ENCODE measurements at regions not wholly inside any gene's neighbourhood (a gene's known extent, or its start where the extent isn't known, plus 50 kb on each side); places are given as distances from the start of the nearest gene placed in this dataset.

DNA sequence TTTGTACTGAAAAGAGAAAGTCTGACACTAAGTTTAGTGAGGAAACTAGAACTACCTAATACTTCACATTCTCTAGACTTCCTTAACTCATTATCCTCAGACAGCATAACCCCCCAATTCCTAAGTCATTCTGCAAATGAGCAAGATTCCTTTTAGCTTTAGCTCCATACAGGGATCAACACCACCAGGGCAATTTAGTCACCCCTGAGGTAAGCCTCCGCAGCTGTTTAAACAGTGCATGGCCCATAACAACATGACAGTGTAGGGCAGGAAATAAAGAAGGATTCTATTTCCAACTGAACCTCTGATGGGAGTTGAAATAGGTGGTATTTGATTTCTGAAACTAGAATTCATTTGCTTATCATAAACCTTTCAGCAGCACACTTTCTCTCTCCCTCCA is 112.8 kb upstream of the DKK2 start:
- H3K4me3 ChIP-seq (ENCODE audit: low read length), result no peak overlapping the region
- no peaks in the 10 kb centered on the region for H4K20me1 ChIP-seq (ENCODE audit: control insufficient read depth, insufficient read depth, low read depth, low read length)
- no peak overlapping the region for H3K4me2 ChIP-seq (ENCODE audit: low read length)
- no peaks in the 10 kb centered on the region for H3K9me2 ChIP-seq (replicated peaks; ENCODE audit: control insufficient read depth, low read length)
- no peaks in the 10 kb centered on the region for H3K36me3 ChIP-seq (ENCODE audit: control insufficient read depth, low read length)
- H3K79me2 ChIP-seq (ENCODE audit: control insufficient read depth, low read length), result no peaks in the 10 kb centered on the region
- H3F3A ChIP-seq (ENCODE audit: control insufficient read depth, insufficient read depth), result no peaks in the 10 kb centered on the region
- H3K4me1 ChIP-seq (ENCODE audit: control insufficient read depth, low read length), result no peaks in the 10 kb centered on the region
- H3K27ac ChIP-seq (ENCODE audit: low read depth, low read length), result no peak overlapping the region
- TF ChIP-seq EZH2phosphoT487 (IDR thresholded peaks at IDR 0.05; ENCODE audit: borderline replicate concordance, low read length), result no peak
- H3K27me3 ChIP-seq (ENCODE audit: control insufficient read depth, low read length), result no peaks in the 10 kb centered on the region
- no peaks in the 10 kb centered on the region for H3K9me3 ChIP-seq (ENCODE audit: control insufficient read depth, insufficient read depth, low read length)

DNA sequence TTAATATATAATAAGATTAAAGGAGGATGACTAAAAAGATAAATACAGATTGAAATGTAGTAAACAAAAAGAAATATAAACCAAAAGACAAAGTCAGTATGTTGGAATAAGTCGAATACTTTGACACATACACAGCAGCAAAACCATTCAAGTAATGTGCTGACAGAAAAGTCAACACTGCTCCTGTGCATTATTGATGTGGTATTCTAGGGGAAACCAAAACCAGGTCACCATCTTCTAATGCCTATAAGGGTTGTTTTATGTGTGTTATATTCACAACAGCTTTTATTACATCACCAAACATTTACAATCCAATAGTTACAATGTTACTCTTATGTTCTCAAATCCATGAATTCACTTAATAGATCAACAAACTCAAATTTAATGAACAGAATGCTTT is 111.8 kb upstream of the DKK2 start:
- H3K4me3 ChIP-seq (ENCODE audit: low read length), result no peak overlapping the region
- H3K36me3 ChIP-seq (ENCODE audit: control insufficient read depth, low read length), result no peaks in the 10 kb centered on the region
- H4K20me1 ChIP-seq (ENCODE audit: control insufficient read depth, insufficient read depth, low read depth, low read length), result no peaks in the 10 kb centered on the region
- H3K4me1 ChIP-seq (ENCODE audit: control insufficient read depth, low read length), result no peaks in the 10 kb centered on the region
- H3K9me3 ChIP-seq (ENCODE audit: control insufficient read depth, insufficient read depth, low read length), result no peaks in the 10 kb centered on the region
- no peaks in the 10 kb centered on the region for H3K27me3 ChIP-seq (ENCODE audit: control insufficient read depth, low read length)
- no peak overlapping the region for H3K4me2 ChIP-seq (ENCODE audit: low read length)
- H3K27ac ChIP-seq (ENCODE audit: low read depth, low read length), result no peak overlapping the region
- TF ChIP-seq EZH2phosphoT487 (IDR thresholded peaks at IDR 0.05; ENCODE audit: borderline replicate concordance, low read length), result no peak
- TF ChIP-seq, protein P1, sequence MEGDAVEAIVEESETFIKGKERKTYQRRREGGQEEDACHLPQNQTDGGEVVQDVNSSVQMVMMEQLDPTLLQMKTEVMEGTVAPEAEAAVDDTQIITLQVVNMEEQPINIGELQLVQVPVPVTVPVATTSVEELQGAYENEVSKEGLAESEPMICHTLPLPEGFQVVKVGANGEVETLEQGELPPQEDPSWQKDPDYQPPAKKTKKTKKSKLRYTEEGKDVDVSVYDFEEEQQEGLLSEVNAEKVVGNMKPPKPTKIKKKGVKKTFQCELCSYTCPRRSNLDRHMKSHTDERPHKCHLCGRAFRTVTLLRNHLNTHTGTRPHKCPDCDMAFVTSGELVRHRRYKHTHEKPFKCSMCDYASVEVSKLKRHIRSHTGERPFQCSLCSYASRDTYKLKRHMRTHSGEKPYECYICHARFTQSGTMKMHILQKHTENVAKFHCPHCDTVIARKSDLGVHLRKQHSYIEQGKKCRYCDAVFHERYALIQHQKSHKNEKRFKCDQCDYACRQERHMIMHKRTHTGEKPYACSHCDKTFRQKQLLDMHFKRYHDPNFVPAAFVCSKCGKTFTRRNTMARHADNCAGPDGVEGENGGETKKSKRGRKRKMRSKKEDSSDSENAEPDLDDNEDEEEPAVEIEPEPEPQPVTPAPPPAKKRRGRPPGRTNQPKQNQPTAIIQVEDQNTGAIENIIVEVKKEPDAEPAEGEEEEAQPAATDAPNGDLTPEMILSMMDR (IDR thresholded peaks at IDR 0.05; ENCODE audit: low read depth, low read length, poor library complexity, severe bottlenecking), result no peak
- H3F3A ChIP-seq (ENCODE audit: control insufficient read depth, insufficient read depth), result no peaks in the 10 kb centered on the region
- H3K79me2 ChIP-seq (ENCODE audit: control insufficient read depth, low read length), result no peaks in the 10 kb centered on the region
- no peaks in the 10 kb centered on the region for H3K9me2 ChIP-seq (replicated peaks; ENCODE audit: control insufficient read depth, low read length)

DNA sequence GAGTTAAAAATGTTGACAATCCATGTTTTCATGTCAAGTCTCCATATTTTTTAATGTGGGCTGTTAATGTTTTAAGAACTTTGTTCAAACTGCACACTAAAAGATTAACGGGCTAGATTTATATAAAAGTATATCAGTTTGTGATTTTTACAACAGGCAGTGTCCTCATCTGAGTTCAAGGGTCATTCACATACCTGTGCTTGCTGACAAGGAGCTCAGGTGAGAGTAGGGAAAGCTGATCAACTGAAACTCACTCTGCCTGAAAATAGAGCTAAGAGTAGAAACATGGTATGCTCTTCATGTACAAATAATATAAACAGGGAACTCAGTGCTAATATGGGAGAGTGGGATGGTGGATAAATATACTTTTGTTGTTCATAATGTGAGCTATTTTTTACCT is 102.3 kb upstream of the DKK2 start:
- no peak overlapping the region for H3K27ac ChIP-seq (ENCODE audit: low read depth, low read length)
- no peaks in the 10 kb centered on the region for H4K20me1 ChIP-seq (ENCODE audit: control insufficient read depth, insufficient read depth, low read depth, low read length)
- no peaks in the 10 kb centered on the region for H3K9me2 ChIP-seq (replicated peaks; ENCODE audit: control insufficient read depth, low read length)
- no peak overlapping the region for H3K4me3 ChIP-seq (ENCODE audit: low read length)
- H3K9me3 ChIP-seq (ENCODE audit: control insufficient read depth, insufficient read depth, low read length), result no peaks in the 10 kb centered on the region
- no peaks in the 10 kb centered on the region for H3F3A ChIP-seq (ENCODE audit: control insufficient read depth, insufficient read depth)
- H3K79me2 ChIP-seq (ENCODE audit: control insufficient read depth, low read length), result no peaks in the 10 kb centered on the region
- no peaks in the 10 kb centered on the region for H3K27me3 ChIP-seq (ENCODE audit: control insufficient read depth, low read length)
- H3K36me3 ChIP-seq (ENCODE audit: control insufficient read depth, low read length), result no peaks in the 10 kb centered on the region
- TF ChIP-seq, protein P1 (IDR thresholded peaks at IDR 0.05; ENCODE audit: low read depth, low read length, poor library complexity, severe bottlenecking), result no peak
- TF ChIP-seq EZH2phosphoT487 (IDR thresholded peaks at IDR 0.05; ENCODE audit: borderline replicate concordance, low read length), result no peak
- H3K4me1 ChIP-seq (ENCODE audit: control insufficient read depth, low read length), result no peaks in the 10 kb centered on the region
- no peak overlapping the region for H3K4me2 ChIP-seq (ENCODE audit: low read length)

DNA sequence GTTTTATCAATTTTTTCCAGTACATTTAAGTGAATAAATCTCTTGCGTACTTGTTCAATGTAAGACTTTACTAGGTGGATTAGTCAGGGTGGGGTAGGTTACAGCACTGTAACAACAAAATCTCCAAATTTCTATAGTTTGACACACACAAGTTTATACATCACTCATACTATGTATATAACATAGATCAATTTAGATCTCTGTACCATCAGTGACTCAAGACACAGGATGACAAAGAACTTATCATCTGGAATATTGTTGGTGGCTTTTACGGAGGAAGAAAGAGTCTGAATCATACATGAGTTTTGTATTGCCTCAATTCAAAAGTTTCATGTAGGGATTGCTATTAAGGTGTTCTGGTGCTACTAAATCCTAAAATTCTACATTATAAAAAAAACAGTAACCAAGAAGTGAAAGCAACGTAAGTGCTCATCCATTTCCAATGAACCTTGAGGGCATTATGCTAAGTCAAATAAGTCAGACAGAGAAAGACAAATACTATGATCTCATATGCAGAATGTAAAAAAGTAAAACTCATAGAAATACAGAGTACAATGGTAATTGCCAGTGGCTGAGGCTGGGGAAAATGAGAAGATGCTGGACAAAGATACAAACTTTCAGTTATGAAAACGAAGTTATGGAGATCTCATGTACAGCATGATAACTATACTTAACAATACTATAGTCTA is 98.0 kb upstream of the DKK2 start:
- H3K27me3 ChIP-seq (ENCODE audit: control insufficient read depth, low read length), result no peaks in the 10 kb centered on the region
- H3K4me1 ChIP-seq (ENCODE audit: control insufficient read depth, low read length), result no peaks in the 10 kb centered on the region
- no peaks in the 10 kb centered on the region for H3K79me2 ChIP-seq (ENCODE audit: control insufficient read depth, low read length)
- no peak overlapping the region for H3K4me3 ChIP-seq (ENCODE audit: low read length)
- H3F3A ChIP-seq (ENCODE audit: control insufficient read depth, insufficient read depth), result no peaks in the 10 kb centered on the region
- no peaks in the 10 kb centered on the region for H3K9me2 ChIP-seq (replicated peaks; ENCODE audit: control insufficient read depth, low read length)
- H3K4me2 ChIP-seq (ENCODE audit: low read length), result no peak overlapping the region
- H3K36me3 ChIP-seq (ENCODE audit: control insufficient read depth, low read length), result no peaks in the 10 kb centered on the region
- TF ChIP-seq EZH2phosphoT487 (IDR thresholded peaks at IDR 0.05; ENCODE audit: borderline replicate concordance, low read length), result no peak
- TF ChIP-seq, protein P1 (IDR thresholded peaks at IDR 0.05; ENCODE audit: low read depth, low read length, poor library complexity, severe bottlenecking), result no peak
- H3K9me3 ChIP-seq (ENCODE audit: control insufficient read depth, insufficient read depth, low read length), result no peaks in the 10 kb centered on the region
- H4K20me1 ChIP-seq (ENCODE audit: control insufficient read depth, insufficient read depth, low read depth, low read length), result no peaks in the 10 kb centered on the region
- no peak overlapping the region for H3K27ac ChIP-seq (ENCODE audit: low read depth, low read length)

Measured in DOHH2 (cell line).